ENCODE measurements at regions not wholly inside any gene's neighbourhood (a gene's known extent, or its start where the extent isn't known, plus 50 kb on each side); places are given as distances from the start of the nearest gene placed in this dataset.

DNA sequence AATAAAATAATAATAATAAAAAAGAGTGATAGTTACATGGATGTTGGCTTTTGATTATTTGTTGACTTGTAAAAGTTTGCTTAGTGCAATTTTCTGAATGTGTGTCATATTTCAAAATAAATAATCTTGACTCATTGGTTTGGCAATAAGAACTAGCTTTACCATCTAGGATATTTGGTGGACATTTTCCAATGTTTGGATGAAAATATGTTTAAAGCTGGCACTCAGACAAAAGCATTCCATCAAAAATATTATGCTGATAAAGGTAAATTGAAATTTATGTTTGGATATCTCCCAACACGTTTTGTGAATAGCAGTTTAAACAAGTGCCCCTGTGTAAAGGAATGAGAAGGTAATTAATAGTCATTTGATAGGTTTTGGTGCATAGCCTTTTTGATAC is 62.5 kb upstream of the KCNMA1 start:
- DNase-seq (ENCODE audit: low read depth, low spot score) (no peak), FAIRE-seq (no peak)
- H3K4me1 ChIP-seq (ENCODE audit: control insufficient read depth, extremely low read depth, insufficient read depth, low read length): peaks cover 9% of the 10 kb centered on the region
- TF ChIP-seq CTCF (optimal IDR thresholded peaks at IDR 0.05 in 1 of 3, IDR thresholded peaks at IDR 0.05 in 1 of 3, conservative IDR thresholded peaks at IDR 0.05 in 1 of 3; ENCODE audit: extremely low read depth in 1 of 3, insufficient read depth in 2 of 3, low read length in 3 of 3) (no peak), EZH2 (IDR thresholded peaks at IDR 0.05; ENCODE audit: low read length) (no peak)
- H3K4me2 ChIP-seq (ENCODE audit: control insufficient read depth, extremely low read depth, insufficient read depth, low read depth, low read length): no peak overlapping the region
- H3K79me2 ChIP-seq (ENCODE audit: control insufficient read depth, insufficient read depth, low read length): no peaks in the 10 kb centered on the region
- no peak overlapping the region for H3K9ac ChIP-seq (ENCODE audit: control insufficient read depth, extremely low read depth, insufficient read depth, low read length)
- no peaks in the 10 kb centered on the region for H3K27me3 ChIP-seq (ENCODE audit: control insufficient read depth, extremely low read depth, insufficient read depth, low read length)
- no peaks in the 10 kb centered on the region for H3K9me3 ChIP-seq (ENCODE audit: control insufficient read depth, low read depth, low read length)
- no peak overlapping the region for H3K4me3 ChIP-seq (ENCODE audit: control insufficient read depth in 2 of 3, extremely low read depth in 1 of 3, insufficient read depth in 2 of 3, low read depth in 1 of 3, low read length in 3 of 3)
- H2AFZ ChIP-seq (ENCODE audit: control insufficient read depth, low read length): no peak overlapping the region
- no peaks in the 10 kb centered on the region for H3K9me1 ChIP-seq (ENCODE audit: control insufficient read depth, extremely low read depth, insufficient read depth, low read length)
- H3K36me3 ChIP-seq (ENCODE audit: control insufficient read depth in 2 of 2, extremely low read depth in 1 of 2, insufficient read depth in 2 of 2, low read length in 2 of 2): no peaks in the 10 kb centered on the region
- dilution Hi-C loops (cut with MboI; ENCODE audit: extremely low pct_ligation_motif_present, low sequenced_read_pairs): no loop called here
- no peak overlapping the region for H3K27ac ChIP-seq (ENCODE audit: control insufficient read depth, insufficient read depth, low read length)
- H4K20me1 ChIP-seq (ENCODE audit: control insufficient read depth, extremely low read depth, insufficient read depth, low read length): no peaks in the 10 kb centered on the region

DNA sequence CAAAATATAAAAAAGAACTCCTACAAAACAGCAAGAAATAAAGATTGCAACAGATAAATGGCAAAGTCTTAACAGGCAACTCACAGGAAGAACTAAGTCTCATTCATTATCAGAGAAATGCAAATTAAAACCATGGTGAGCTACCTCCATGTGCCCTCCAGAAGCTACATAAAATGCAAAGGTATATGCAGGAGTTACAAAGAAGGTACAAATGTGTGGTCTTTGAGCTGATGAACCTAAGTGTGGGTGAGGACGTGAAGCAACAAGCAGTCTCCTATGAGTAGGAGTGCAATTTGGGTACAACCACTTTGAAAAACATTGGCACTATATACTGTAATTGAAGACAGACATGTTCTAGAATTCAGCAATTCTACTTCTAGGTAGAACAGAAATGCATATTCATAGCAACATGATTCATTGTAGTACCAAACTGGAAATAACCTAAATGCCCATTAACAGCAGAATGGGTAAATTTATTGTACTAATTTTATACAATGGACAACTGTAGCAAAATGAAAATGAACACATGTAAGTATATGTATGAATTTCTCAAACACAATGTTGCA is 61.6 kb upstream of the KCNMA1 start:
- Histone ChIP-seq H3K79me2 (ENCODE audit: control insufficient read depth, insufficient read depth, low read length) (no peaks in the 10 kb centered on the region), H4K20me1 (ENCODE audit: control insufficient read depth, extremely low read depth, insufficient read depth, low read length) (no peaks in the 10 kb centered on the region), H3K36me3 (ENCODE audit: control insufficient read depth in 2 of 2, extremely low read depth in 1 of 2, insufficient read depth in 2 of 2, low read length in 2 of 2) (no peaks in the 10 kb centered on the region), H3K9me1 (ENCODE audit: control insufficient read depth, extremely low read depth, insufficient read depth, low read length) (no peaks in the 10 kb centered on the region), H3K4me2 (ENCODE audit: control insufficient read depth, extremely low read depth, insufficient read depth, low read depth, low read length) (no peak overlapping the region), H3K27ac (ENCODE audit: control insufficient read depth, insufficient read depth, low read length) (no peak overlapping the region), H3K9ac (ENCODE audit: control insufficient read depth, extremely low read depth, insufficient read depth, low read length) (no peak overlapping the region), H3K4me1 (ENCODE audit: control insufficient read depth, extremely low read depth, insufficient read depth, low read length) (peaks cover 9% of the 10 kb centered on the region), H3K27me3 (ENCODE audit: control insufficient read depth, extremely low read depth, insufficient read depth, low read length) (no peaks in the 10 kb centered on the region), H3K4me3 (ENCODE audit: control insufficient read depth in 2 of 3, extremely low read depth in 1 of 3, insufficient read depth in 2 of 3, low read depth in 1 of 3, low read length in 3 of 3) (no peak overlapping the region), H2AFZ (ENCODE audit: control insufficient read depth, low read length) (no peak overlapping the region), H3K9me3 (ENCODE audit: control insufficient read depth, low read depth, low read length) (no peaks in the 10 kb centered on the region)
- no peak for TF ChIP-seq EZH2 (IDR thresholded peaks at IDR 0.05; ENCODE audit: low read length)
- TF ChIP-seq CTCF (optimal IDR thresholded peaks at IDR 0.05 in 1 of 3, IDR thresholded peaks at IDR 0.05 in 1 of 3, conservative IDR thresholded peaks at IDR 0.05 in 1 of 3; ENCODE audit: extremely low read depth in 1 of 3, insufficient read depth in 2 of 3, low read length in 3 of 3): no peak
- dilution Hi-C loops (cut with MboI; ENCODE audit: extremely low pct_ligation_motif_present, low sequenced_read_pairs): no loop called here
- DNase-seq (ENCODE audit: low read depth, low spot score): no peak
- FAIRE-seq: no peak
